Mucosa of rectum (tissue), 2 donors: ENCODE measurements at regions not wholly inside any gene's neighbourhood (a gene's known extent, or its start where the extent isn't known, plus 50 kb on each side); places are given as distances from the start of the nearest gene placed in this dataset.

Source experiments
- H3K27ac ChIP-seq, 2 donors: one replicate each; pipeline ENCODE4 v1.7.0; 2013; ENCODE audit warnings: inconsistent platforms in 2 of 2, low read depth in 2 of 2, low read length in 2 of 2
- H3K27me3 ChIP-seq, 2 donors: one replicate each; pipeline ENCODE4 v1.7.0; 2013; ENCODE audit warnings: low read length in 2 of 2; ENCODE audit not compliant: control insufficient read depth in 2 of 2, insufficient read depth in 2 of 2
- H3K36me3 ChIP-seq, 2 donors: one replicate each; pipeline ENCODE4 v1.7.0; 2013; ENCODE audit warnings: low read length in 2 of 2; ENCODE audit not compliant: control insufficient read depth in 2 of 2, insufficient read depth in 2 of 2
- H3K4me1 ChIP-seq, 2 donors: one replicate each; pipeline ENCODE4 v1.7.0; 2013; ENCODE audit warnings: low read length in 2 of 2, mild to moderate bottlenecking in 1 of 2; ENCODE audit not compliant: control insufficient read depth in 2 of 2, insufficient read depth in 2 of 2
- H3K4me3 ChIP-seq, 2 donors: one replicate each; pipeline ENCODE4 v1.7.0; 2013; ENCODE audit warnings: low read length in 2 of 2
- H3K9ac ChIP-seq, 2 donors: one replicate each; pipeline ENCODE4 v1.7.0; 2013; ENCODE audit warnings: low read length in 2 of 2, low read depth in 1 of 2, mild to moderate bottlenecking in 1 of 2
- H3K9me3 ChIP-seq, 2 donors: one replicate each; pipeline ENCODE4 v1.7.0; 2013; ENCODE audit warnings: low read length in 2 of 2; ENCODE audit not compliant: control insufficient read depth in 2 of 2
- donor health status: healthy.
- donor health status: Normal muscosa, but diverticular disease.

DNA sequence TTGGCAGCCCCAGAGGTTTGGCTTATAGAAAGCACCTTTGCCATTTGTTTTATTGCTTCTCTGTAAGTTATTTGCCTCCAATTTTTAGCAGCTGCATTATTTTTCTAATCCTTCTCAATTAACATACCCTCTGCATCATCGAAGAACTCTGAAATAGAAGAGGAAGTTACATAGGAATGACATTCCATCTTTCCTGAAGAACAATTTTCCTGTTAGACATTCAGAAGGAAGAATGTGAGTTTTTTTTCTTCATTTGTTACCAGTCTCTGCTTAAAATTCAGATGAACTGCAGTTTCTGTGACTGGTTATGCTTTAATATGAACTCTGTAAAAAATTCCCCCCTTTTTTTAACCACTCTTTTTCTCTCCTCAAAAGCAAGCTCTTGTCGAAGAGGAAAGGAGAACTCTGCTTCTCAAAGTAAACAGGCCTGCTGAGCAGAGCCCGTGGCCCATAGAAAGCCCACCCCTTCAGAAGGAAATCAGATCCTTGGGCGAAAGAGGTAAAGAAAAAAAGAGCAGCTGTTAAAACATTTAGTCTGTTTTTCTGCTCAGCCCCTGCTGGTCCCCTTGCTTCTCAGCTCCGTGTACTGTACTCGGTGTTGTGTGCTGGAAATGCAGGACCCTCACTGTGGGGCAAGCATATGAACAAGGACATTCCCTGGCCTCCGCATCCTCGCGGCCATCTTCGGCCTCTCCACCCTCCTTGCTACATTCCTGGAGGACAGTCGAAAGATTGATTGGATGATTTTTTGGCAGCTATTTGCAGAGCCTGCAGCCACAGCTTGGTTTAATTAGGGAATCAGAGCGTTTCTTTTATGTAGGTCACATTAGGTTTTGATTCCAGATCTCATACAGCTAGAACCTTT, 164.4 kb upstream of the LRIG3 start:
- H3K4me1 ChIP-seq: peaks cover 0 to 15% of the 10 kb centered on the region in 2 donors
- no peak overlapping the region for H3K27ac ChIP-seq
- H3K9ac ChIP-seq: no peak overlapping the region
- no peaks in the 10 kb centered on the region for H3K27me3 ChIP-seq
- no peaks in the 10 kb centered on the region for H3K9me3 ChIP-seq
- H3K4me3 ChIP-seq: no peak overlapping the region
- no peaks in the 10 kb centered on the region for H3K36me3 ChIP-seq

DNA sequence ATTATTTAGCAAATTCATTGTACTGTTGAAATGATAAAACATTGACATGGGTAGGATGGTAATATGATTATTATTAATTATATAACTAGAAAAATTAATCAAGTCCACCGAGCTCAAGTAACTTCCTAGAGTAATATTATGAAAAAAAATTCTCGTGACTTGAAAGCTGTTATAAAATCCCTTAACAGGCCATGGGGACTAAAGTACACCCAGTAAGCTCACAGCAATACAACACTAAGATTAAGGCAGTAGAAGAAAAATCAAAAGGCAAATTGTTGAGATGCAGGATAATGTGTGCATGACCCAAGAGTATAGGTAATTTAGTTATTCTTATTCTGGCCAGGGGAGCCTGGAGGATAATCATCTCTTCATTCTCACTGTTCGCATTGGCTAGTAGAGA, 162.6 kb upstream of the LRIG3 start:
- no peaks in the 10 kb centered on the region for H3K36me3 ChIP-seq
- no peaks in the 10 kb centered on the region for H3K9me3 ChIP-seq
- H3K27ac ChIP-seq: no peak overlapping the region
- H3K9ac ChIP-seq: no peak overlapping the region
- no peaks in the 10 kb centered on the region for H3K27me3 ChIP-seq
- peaks cover 11 to 30% of the 10 kb centered on the region in 2 donors for H3K4me1 ChIP-seq
- no peak overlapping the region for H3K4me3 ChIP-seq

DNA sequence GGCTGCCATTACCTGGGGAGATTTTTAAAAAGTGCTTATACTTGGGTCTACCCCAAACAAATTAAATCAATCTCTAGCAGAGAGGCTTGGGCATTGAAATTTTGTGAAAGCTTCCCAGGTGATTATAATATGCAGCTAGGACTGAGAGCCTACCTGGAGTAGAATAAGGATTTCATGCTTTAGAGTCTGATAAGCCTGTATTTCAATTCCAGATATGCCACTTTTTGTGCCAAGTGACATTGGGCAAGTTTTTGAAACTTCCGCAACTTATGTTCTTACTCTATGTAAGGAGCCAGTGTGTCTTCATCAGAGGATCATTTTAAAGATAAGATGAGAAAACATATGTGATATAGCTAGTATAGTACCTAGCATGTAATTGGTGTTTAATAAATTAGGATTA, 159.8 kb upstream of the LRIG3 start:
- H3K4me3 ChIP-seq: no peak overlapping the region
- peak overlapping the region in 1 of 2 donors; percentile 27 for H3K27ac ChIP-seq
- H3K36me3 ChIP-seq: no peaks in the 10 kb centered on the region
- peaks cover 22 to 39% of the 10 kb centered on the region in 2 donors for H3K4me1 ChIP-seq
- no peak overlapping the region for H3K9ac ChIP-seq
- H3K27me3 ChIP-seq: no peaks in the 10 kb centered on the region
- no peaks in the 10 kb centered on the region for H3K9me3 ChIP-seq

DNA sequence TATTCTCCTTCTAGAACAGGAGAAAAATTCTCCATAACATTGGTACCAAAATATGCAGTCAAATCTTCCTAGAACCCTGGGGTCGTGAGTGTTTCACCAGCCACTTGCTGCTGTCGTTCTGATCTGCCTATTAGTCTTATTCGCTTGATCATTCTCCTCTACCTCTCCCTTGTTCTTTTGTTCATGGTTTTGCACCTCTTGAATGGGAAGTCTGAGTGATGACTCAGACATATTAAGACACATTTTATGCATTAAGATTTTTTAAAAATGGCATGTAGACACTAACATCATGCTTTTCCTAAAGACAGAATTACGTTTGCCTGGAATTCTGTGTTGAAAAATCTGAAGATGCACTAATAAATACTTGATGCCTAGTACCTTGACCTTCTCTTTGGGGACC, 159.2 kb upstream of the LRIG3 start:
- no peak overlapping the region for H3K4me3 ChIP-seq

DNA sequence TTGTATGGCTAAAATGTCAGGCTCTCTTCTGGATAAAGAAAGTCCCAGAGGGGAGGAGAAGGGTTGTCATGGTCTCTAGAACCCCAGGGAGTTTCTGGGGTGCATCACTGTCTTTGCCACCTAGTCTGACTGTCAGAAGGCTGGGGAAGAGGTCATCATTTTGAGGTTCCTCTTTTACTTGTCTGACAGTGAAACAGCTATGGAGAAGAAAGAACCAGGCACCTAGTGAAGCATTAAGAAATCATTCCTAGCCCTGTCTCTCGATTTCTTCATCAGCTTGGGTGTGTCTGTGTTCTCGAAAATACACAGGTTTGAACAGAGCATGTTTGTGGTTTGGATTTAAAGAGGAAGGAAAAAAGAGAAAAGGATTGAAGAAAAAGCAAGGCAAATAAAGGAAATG, 158.7 kb upstream of the LRIG3 start:
- no peaks in the 10 kb centered on the region for H3K27me3 ChIP-seq
- H3K9me3 ChIP-seq: no peaks in the 10 kb centered on the region
- H3K4me3 ChIP-seq: no peak overlapping the region
- H3K4me1 ChIP-seq: peaks cover 22 to 42% of the 10 kb centered on the region in 2 donors
- H3K27ac ChIP-seq: peak overlapping the region in 1 of 2 donors; percentile 0
- H3K9ac ChIP-seq: no peak overlapping the region
- H3K36me3 ChIP-seq: no peaks in the 10 kb centered on the region

More for the DNA sequence above, 159.2 kb upstream of the LRIG3 start:
- H3K27me3 ChIP-seq: no peaks in the 10 kb centered on the region
- no peaks in the 10 kb centered on the region for H3K9me3 ChIP-seq
- no peak overlapping the region for H3K9ac ChIP-seq
- peak overlapping the region in 1 of 2 donors; percentile 0 for H3K27ac ChIP-seq
- H3K4me1 ChIP-seq: peaks cover 22 to 42% of the 10 kb centered on the region in 2 donors
- no peaks in the 10 kb centered on the region for H3K36me3 ChIP-seq

DNA sequence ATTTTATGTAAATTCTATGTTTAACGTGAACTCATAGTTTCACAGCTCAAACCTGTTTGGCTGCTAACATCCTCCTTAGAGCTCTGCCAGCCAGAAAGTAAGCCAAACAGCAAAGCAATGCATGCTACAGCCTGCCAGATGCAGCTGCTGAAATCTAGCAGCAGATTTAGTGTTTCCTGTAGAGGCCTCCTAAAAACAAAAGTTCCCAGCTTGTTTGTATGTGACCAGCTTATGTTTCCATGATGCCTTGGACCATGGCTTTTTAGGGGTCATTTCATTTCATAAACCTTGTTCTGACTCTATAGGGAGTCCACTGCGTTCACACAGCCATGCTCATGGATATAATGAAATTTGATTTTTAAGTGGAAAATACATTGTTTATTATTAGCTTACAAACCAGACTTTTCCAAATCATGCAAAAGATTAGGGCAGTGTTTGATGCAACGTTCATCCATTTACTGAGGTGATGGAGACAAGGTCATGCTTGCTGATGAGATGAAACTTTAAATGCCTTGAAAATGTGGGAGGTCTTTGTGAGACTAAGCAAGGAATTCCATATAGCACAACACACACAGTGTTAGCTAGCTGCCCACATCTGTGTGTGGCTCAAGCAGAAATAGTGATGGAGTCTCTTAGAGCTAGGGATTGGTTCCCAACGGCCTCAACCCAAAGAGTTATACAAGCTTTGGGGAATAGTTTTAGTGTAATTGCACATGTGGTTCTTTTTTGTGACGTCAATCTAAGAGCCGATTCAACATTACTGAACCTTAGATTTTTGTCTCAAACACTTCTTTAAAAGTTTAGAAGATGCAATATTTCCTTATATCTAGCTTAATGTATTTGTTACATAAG, 157.5 kb upstream of the LRIG3 start:
- no peak overlapping the region for H3K4me3 ChIP-seq
- H3K9me3 ChIP-seq: no peaks in the 10 kb centered on the region
- peak overlapping the region; percentile 40 to 63 for H3K27ac ChIP-seq
- H3K36me3 ChIP-seq: no peaks in the 10 kb centered on the region
- H3K9ac ChIP-seq: peak overlapping the region in 1 of 2 donors; percentile 5
- peaks cover 22 to 38% of the 10 kb centered on the region in 2 donors for H3K4me1 ChIP-seq
- no peaks in the 10 kb centered on the region for H3K27me3 ChIP-seq

DNA sequence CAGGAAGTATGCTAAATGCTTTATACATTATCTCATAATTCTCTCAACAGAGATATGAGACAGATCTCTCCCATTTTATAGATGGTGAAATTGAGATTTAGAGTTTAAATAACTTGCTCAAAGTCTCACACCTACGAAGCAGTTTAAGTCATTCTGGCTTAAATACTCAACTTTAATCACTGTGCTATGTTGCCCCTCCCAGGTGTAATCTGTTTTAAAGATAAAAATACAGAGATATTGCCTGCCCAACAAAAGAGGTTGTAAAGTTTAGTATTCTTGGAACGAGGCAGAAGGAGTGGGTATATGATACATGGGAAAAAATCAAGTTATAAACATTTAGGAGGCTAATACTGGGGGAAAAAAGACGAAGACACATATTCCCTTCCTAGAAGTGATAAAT, 156.8 kb upstream of the LRIG3 start:
- H3K27ac ChIP-seq: peak overlapping the region; percentile 40 to 63

DNA sequence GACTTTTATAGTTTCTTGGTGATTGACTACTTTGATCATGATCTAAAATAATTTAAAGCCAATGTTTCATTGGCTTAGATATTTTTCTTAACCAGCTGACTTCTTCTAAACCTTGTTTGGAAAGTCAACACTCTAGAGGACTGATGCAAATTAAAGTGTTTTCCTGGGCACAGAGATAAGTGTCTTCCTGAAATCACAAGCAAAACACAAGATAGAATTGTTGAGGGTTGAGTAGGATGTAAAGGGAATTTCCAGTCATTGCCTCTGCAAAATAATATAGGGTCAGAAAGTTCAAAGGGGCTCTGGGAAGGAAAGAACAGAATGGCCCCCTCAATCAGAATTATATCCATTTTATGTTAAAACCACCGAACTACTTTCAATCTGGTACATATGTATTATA, 156.3 kb upstream of the LRIG3 start:
- Histone ChIP-seq H3K4me3 (peak overlapping the region in 1 of 2 donors; percentile 1), H3K27me3 (no peaks in the 10 kb centered on the region), H3K27ac (peak overlapping the region; percentile 40 to 63), H3K4me1 (peaks cover 22 to 36% of the 10 kb centered on the region in 2 donors), H3K9me3 (no peaks in the 10 kb centered on the region), H3K36me3 (no peaks in the 10 kb centered on the region), H3K9ac (no peak overlapping the region)

More for the DNA sequence above, 156.8 kb upstream of the LRIG3 start:
- Histone ChIP-seq H3K36me3 (no peaks in the 10 kb centered on the region), H3K9me3 (no peaks in the 10 kb centered on the region), H3K4me1 (peaks cover 22 to 36% of the 10 kb centered on the region in 2 donors), H3K9ac (no peak overlapping the region), H3K27me3 (no peaks in the 10 kb centered on the region), H3K4me3 (peak overlapping the region in 1 of 2 donors; percentile 1)

DNA sequence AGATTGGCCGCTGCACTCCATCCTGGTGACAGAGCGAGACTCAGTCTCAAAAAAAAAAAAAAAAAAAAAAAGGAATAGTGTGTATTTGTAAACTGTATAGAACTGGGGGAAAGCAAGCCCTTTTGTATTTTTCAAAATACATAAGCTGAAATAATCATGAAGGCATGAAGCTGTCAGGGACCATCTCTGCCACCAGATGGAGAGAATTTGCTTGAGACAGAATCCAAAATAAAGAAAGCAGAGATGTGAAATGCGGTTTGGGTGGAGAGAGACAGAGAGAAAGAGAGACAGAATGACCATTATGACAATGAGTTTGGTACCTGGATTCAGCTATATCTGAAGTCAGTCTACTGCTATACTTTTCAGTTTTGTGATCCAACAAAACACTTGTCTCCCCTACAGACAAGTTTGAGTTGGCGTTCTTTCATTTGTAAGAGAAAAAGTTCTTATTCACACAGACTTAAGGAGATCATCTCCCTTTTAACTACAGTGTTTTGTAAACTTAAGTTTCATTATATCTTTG, 155.7 kb upstream of the LRIG3 start:
- Histone ChIP-seq H3K4me1 (peaks cover 22 to 36% of the 10 kb centered on the region in 2 donors), H3K27me3 (no peaks in the 10 kb centered on the region), H3K36me3 (no peaks in the 10 kb centered on the region), H3K9ac (no peak overlapping the region), H3K27ac (no peak overlapping the region), H3K9me3 (no peaks in the 10 kb centered on the region), H3K4me3 (no peak overlapping the region)

DNA sequence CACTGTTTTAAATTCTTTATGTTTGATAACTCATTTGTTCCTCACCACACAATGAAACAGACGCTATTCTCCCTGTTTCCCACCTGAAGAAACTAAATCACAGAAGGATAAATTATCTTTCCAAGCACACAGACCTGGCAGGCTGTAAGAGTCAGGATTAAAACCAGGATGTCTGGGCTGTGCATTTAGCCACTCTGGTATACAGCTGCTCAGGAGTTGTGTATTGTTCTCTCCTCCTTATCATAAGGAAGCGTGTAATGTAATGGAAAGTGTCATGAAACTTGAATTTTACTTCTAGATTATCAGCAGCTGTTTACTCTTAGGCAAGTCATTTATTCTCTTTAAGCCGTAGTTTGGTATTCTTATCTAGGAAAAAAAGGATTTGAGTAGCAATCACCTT, 154.8 kb upstream of the LRIG3 start:
- H3K4me1 ChIP-seq: peaks cover 22 to 36% of the 10 kb centered on the region in 2 donors
- H3K9ac ChIP-seq: peak overlapping the region in 1 of 2 donors; percentile 31
- no peak overlapping the region for H3K4me3 ChIP-seq
- H3K36me3 ChIP-seq: no peaks in the 10 kb centered on the region
- peak overlapping the region in 1 of 2 donors; percentile 64 for H3K27ac ChIP-seq
- H3K27me3 ChIP-seq: no peaks in the 10 kb centered on the region
- no peaks in the 10 kb centered on the region for H3K9me3 ChIP-seq
